NT2/D1 (cell line): ENCODE measurements at regions not wholly inside any gene's neighbourhood (a gene's known extent, or its start where the extent isn't known, plus 50 kb on each side); places are given as distances from the start of the nearest gene placed in this dataset.

ENCODE experiments used
- SUZ12 ChIP-seq: IDR thresholded peaks from 2 replicates; pipeline ENCODE4 v1.6.1; 2011; ENCODE audit not compliant: insufficient read length, insufficient read depth; ENCODE audit errors: extremely low read depth
- YY1 ChIP-seq: IDR thresholded peaks from 2 replicates; pipeline ENCODE4 v1.6.1; 2011; ENCODE audit not compliant: insufficient read length, insufficient read depth
- ZNF274 ChIP-seq: IDR thresholded peaks from 2 replicates; pipeline ENCODE4 v1.6.1; 2011; ENCODE audit warnings: mild to moderate bottlenecking, low read depth, low read length

DNA sequence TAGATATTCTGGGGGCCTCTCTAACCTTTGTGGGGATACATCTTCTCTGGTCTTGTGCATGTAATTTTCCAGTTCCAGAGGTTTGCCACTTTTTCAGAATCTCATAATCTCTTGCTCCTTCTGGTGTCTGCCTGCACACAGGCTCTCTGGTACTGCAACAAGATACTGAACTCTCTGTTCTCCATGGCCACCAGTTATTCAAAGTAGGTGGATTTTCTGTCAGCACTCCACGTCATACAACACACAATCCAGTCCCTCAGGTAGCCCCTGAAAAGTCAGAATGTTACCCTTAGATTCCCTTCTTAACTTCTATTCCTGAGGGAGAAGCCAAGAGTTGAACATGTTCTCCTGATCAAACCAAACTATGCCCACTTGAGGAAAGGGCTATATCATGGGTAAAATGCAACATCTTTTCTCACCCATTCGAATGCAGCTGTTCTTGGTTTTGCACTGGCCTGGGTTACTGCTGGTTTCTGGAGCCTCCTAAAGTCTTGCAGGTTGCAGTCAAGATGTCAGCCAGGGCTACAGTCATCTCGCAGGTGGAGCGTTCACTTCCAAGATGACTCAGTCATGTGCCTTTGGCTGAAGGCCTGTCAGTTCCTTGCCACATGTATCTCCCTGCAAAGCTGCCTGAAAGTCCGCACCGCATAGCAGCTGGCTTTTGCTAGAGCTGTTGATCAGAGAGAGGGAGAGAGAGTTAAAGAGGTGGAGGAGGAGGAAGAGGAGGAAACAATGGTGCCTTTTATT, 57.7 kb upstream of the TUBA3C start:
- TF ChIP-seq YY1 (no peak), SUZ12 (no peak), ZNF274 (no peak)
